Hepatocyte (in vitro differentiated cells): ENCODE measurements at regions not wholly inside any gene's neighbourhood (a gene's known extent, or its start where the extent isn't known, plus 50 kb on each side); places are given as distances from the start of the nearest gene placed in this dataset.
"Not testable (repeated sequence)": the region's sequence is repeated elsewhere in the genome, so short reads cannot be mapped to it uniquely, and the experiment has no call there.

Experiments
- DNase-seq: peaks from one replicate; pipeline ENCODE4 v3.0.0-alpha.2; 2016; ENCODE audit warnings: low spot score
- H2AFZ ChIP-seq: fragments of 200-600 bp; sonication (generic); 2 replicates; pipeline ENCODE4 v1.6.0; 2016; ENCODE audit warnings: antibody characterized with exemption, mild to moderate bottlenecking
- H3K27ac ChIP-seq: fragments of 200-600 bp; sonication (generic); 2 replicates; pipeline ENCODE4 v1.5.1; 2016; ENCODE audit warnings: mild to moderate bottlenecking
- H3K27me3 ChIP-seq: fragments of 200-600 bp; sonication (generic); 2 replicates; pipeline ENCODE4 v1.6.1; 2016
- H3K36me3 ChIP-seq: fragments of 200-600 bp; sonication (generic); replicated peaks from 2 replicates; pipeline ENCODE4 v1.5.1; 2016; ENCODE audit warnings: low read depth; ENCODE audit not compliant: insufficient read depth
- H3K4me1 ChIP-seq: fragments of 200-600 bp; sonication (generic); 2 replicates; pipeline ENCODE4 v1.5.1; 2016; ENCODE audit warnings: mild to moderate bottlenecking, moderate library complexity; ENCODE audit not compliant: insufficient read depth
- H3K4me2 ChIP-seq: fragments of 200-600 bp; sonication (generic); 2 replicates; pipeline ENCODE4 v1.6.0; 2016
- H3K4me3 ChIP-seq: fragments of 200-600 bp; sonication (generic); 2 replicates; pipeline ENCODE4 v1.5.1; 2016; ENCODE audit warnings: mild to moderate bottlenecking
- H3K79me2 ChIP-seq: fragments of 200-600 bp; sonication (generic); 2 replicates; pipeline ENCODE4 v1.6.0; 2017; ENCODE audit warnings: mild to moderate bottlenecking
- H3K9me2 ChIP-seq: fragments of 200-600 bp; sonication (generic); replicated peaks from 2 replicates; pipeline ENCODE4 v1.6.0; 2017; ENCODE audit warnings: mild to moderate bottlenecking; ENCODE audit not compliant: insufficient read depth
- H3K9me3 ChIP-seq: fragments of 200-600 bp; sonication (generic); 2 replicates; pipeline ENCODE4 v1.5.1; 2016; ENCODE audit warnings: low read depth, mild to moderate bottlenecking
- H4K20me1 ChIP-seq: fragments of 200-600 bp; sonication (generic); 2 replicates; pipeline ENCODE4 v1.6.0; 2016; ENCODE audit warnings: mild to moderate bottlenecking; ENCODE audit not compliant: insufficient read depth, poor library complexity, severe bottlenecking
- CTCF ChIP-seq: fragments of 200-600 bp; sonication (generic); IDR thresholded peaks from 2 replicates; pipeline ENCODE4 v1.5.1; 2016; ENCODE audit warnings: antibody characterized with exemption, mild to moderate bottlenecking; ENCODE audit not compliant: poor library complexity
- EZH2 ChIP-seq: fragments of 200-600 bp; sonication (generic); IDR thresholded peaks from 2 replicates; pipeline ENCODE4 v1.6.1; 2016; ENCODE audit warnings: antibody characterized with exemption, mild to moderate bottlenecking, borderline replicate concordance
- EZH2phosphoT487 ChIP-seq: fragments of 200-600 bp; sonication (generic); IDR thresholded peaks from one replicate; pipeline ENCODE4 v1.6.1; 2018; ENCODE audit warnings: antibody characterized with exemption, mild to moderate bottlenecking, low read depth, moderate library complexity; ENCODE audit not compliant: unreplicated experiment, severe bottlenecking
- WGBS: methylation state at CpG from one replicate; pipeline ENCODE4 v1.1.6; 2016; ENCODE audit warnings: low lambda C conversion rate; ENCODE audit errors: missing lambda C conversion rate; 5-methylcytosine and 5-hydroxymethylcytosine counted together

GRCh38 chr5:69011910-69012309 is 81.9 kb upstream of the SLC30A5 start:
- DNase-seq = no peak
- no peak overlapping the region for H3K4me2 ChIP-seq
- no peak overlapping the region for H2AFZ ChIP-seq
- H3K9me2 ChIP-seq = no peaks in the 10 kb centered on the region
- no peaks in the 10 kb centered on the region for H3K9me3 ChIP-seq
- no peak overlapping the region for H3K4me3 ChIP-seq
- H4K20me1 ChIP-seq = no peaks in the 10 kb centered on the region
- no peaks in the 10 kb centered on the region for H3K4me1 ChIP-seq
- H3K36me3 ChIP-seq = no peaks in the 10 kb centered on the region
- no peaks in the 10 kb centered on the region for H3K79me2 ChIP-seq
- WGBS = 70% methylated on average over 5 of the region's 5 CpGs
- H3K27me3 ChIP-seq = no peaks in the 10 kb centered on the region
- H3K27ac ChIP-seq = no peak overlapping the region
- TF ChIP-seq EZH2phosphoT487 (no peak), EZH2 (no peak), CTCF (no peak)

GRCh38 chr5:69013481-69013880 is 80.3 kb upstream of the SLC30A5 start:
- H3K27ac ChIP-seq = no peak overlapping the region
- H3K9me3 ChIP-seq = no peaks in the 10 kb centered on the region
- H3K9me2 ChIP-seq = no peaks in the 10 kb centered on the region
- DNase-seq = no peak
- 93% methylated on average over 2 of the region's 2 CpGs for WGBS
- H3K79me2 ChIP-seq = no peaks in the 10 kb centered on the region
- no peaks in the 10 kb centered on the region for H3K36me3 ChIP-seq
- no peak overlapping the region for H2AFZ ChIP-seq
- no peaks in the 10 kb centered on the region for H4K20me1 ChIP-seq
- no peaks in the 10 kb centered on the region for H3K4me1 ChIP-seq
- TF ChIP-seq EZH2phosphoT487 (no peak), CTCF (no peak), EZH2 (no peak)
- H3K4me2 ChIP-seq = no peak overlapping the region
- no peaks in the 10 kb centered on the region for H3K27me3 ChIP-seq
- no peak overlapping the region for H3K4me3 ChIP-seq

GRCh38 chr5:69014007-69014406 is 79.8 kb upstream of the SLC30A5 start:
- H3K9me3 ChIP-seq, H3K36me3 ChIP-seq, H3K9me2 ChIP-seq, H4K20me1 ChIP-seq, DNase-seq, H3K27ac ChIP-seq, H3K4me3 ChIP-seq, H3K4me2 ChIP-seq, H3K27me3 ChIP-seq, H3K4me1 ChIP-seq, H2AFZ ChIP-seq, H3K79me2 ChIP-seq: not testable (repeated sequence)
- 96% methylated on average over 2 of the region's 2 CpGs for WGBS

GRCh38 chr5:69019668-69020375 is 74.0 kb upstream of the SLC30A5 start:
- Histone ChIP-seq H3K4me2 (no peak overlapping the region), H3K27me3 (no peaks in the 10 kb centered on the region), H3K9me2 (no peaks in the 10 kb centered on the region), H3K36me3 (no peaks in the 10 kb centered on the region), H3K9me3 (no peaks in the 10 kb centered on the region), H3K4me1 (no peaks in the 10 kb centered on the region), H4K20me1 (no peaks in the 10 kb centered on the region), H2AFZ (no peak overlapping the region), H3K4me3 (no peak overlapping the region), H3K79me2 (no peaks in the 10 kb centered on the region), H3K27ac (no peak overlapping the region)
- DNase-seq = no peak
- WGBS = 88% methylated on average over 6 of the region's 6 CpGs
- no peak for TF ChIP-seq EZH2phosphoT487
- no peak for TF ChIP-seq CTCF
